GM18861 (cell line): ENCODE measurements at regions not wholly inside any gene's neighbourhood (a gene's known extent, or its start where the extent isn't known, plus 50 kb on each side); places are given as distances from the start of the nearest gene placed in this dataset.
"Not testable (repeated sequence)": the region's sequence is repeated elsewhere in the genome, so short reads cannot be mapped to it uniquely, and the experiment has no call there.

Source experiments
- ATAC-seq: cut with Tn5 transposase; IDR thresholded peaks from one replicate; pipeline ENCODE4 v1.9.1; 2021; ENCODE audit not compliant: unreplicated experiment

- peak; percentile 99 for ATAC-seq
Observed at GRCh38 chrX:22526339-22526738, 253.6 kb downstream of the CBLL2 start.

GRCh38 chrX:22527302-22527701 is 254.6 kb downstream of the CBLL2 start:
- ATAC-seq, result no peak

- ATAC-seq, result no peak
Observed at GRCh38 chrX:22533898-22534297, 261.2 kb downstream of the CBLL2 start.

GRCh38 chrX:22534643-22535042 is 261.9 kb downstream of the CBLL2 start:
- no peak for ATAC-seq

GRCh38 chrX:22536746-22537304 is 264.1 kb downstream of the CBLL2 start:
- ATAC-seq, result no peak

GRCh38 chrX:22538580-22538979 is 265.9 kb downstream of the CBLL2 start:
- ATAC-seq, result no peak

GRCh38 chrX:22541926-22542325 is 269.2 kb downstream of the CBLL2 start:
- no peak for ATAC-seq

- ATAC-seq, result no peak
Observed at GRCh38 chrX:22542641-22543040, 269.9 kb downstream of the CBLL2 start.

GRCh38 chrX:22559506-22559905 is 286.8 kb downstream of the CBLL2 start:
- ATAC-seq, result no peak

- ATAC-seq, result no peak
Observed at GRCh38 chrX:22575161-22575845, 302.6 kb downstream of the CBLL2 start.

- no peak for ATAC-seq
Observed at GRCh38 chrX:22577181-22577580, 304.5 kb downstream of the CBLL2 start.

- ATAC-seq, result peak; percentile 62
Observed at GRCh38 chrX:22585831-22586230, 313.1 kb downstream of the CBLL2 start.

- ATAC-seq, result no peak
Observed at GRCh38 chrX:22589845-22590244, 317.1 kb downstream of the CBLL2 start.

GRCh38 chrX:22594766-22595165 is 322.1 kb downstream of the CBLL2 start:
- ATAC-seq, result no peak

- ATAC-seq, result no peak
Observed at GRCh38 chrX:22603060-22603459, 330.3 kb downstream of the CBLL2 start.

- ATAC-seq, result not testable (repeated sequence)
Observed at GRCh38 chrX:22609452-22609851, 336.7 kb downstream of the CBLL2 start.

- no peak for ATAC-seq
Observed at GRCh38 chrX:22616867-22617266, 344.2 kb downstream of the CBLL2 start.

- ATAC-seq, result no peak
Observed at GRCh38 chrX:22627576-22627975, 354.9 kb downstream of the CBLL2 start.

GRCh38 chrX:22628275-22628674 is 355.6 kb downstream of the CBLL2 start:
- ATAC-seq, result no peak

- no peak for ATAC-seq
Observed at GRCh38 chrX:22629105-22629725, 356.5 kb downstream of the CBLL2 start.

GRCh38 chrX:22634083-22634482 is 361.4 kb downstream of the CBLL2 start:
- ATAC-seq, result no peak

GRCh38 chrX:22634751-22635150 is 362.0 kb downstream of the CBLL2 start:
- ATAC-seq, result no peak
